Body of pancreas (tissue), 4 donors: ENCODE measurements at regions not wholly inside any gene's neighbourhood (a gene's known extent, or its start where the extent isn't known, plus 50 kb on each side); places are given as distances from the start of the nearest gene placed in this dataset.

Experiments
- ATAC-seq: fragments of 150-250 bp; one replicate; pipeline ENCODE4 v1.9.1; 2016
- DNase-seq, 4 donors: peaks; one replicate each; pipeline ENCODE4 v3.0.0-alpha.2; 2019
- H3K27ac ChIP-seq, 4 donors: fragments of 200-600 bp; sonication (generic); 1 replicate in 3 of 4; 2 replicates in 1 of 4; pipeline versions ENCODE4 v1.5.1 to v1.6.1; 2016 to 2019; ENCODE audit warnings: mild to moderate bottlenecking in 1 of 4, mixed read lengths in 1 of 4, moderate library complexity in 1 of 4
- H3K27me3 ChIP-seq, 2 donors: fragments of 200-600 bp; sonication (generic); one replicate each; pipeline ENCODE4 v1.6.0; 2016; ENCODE audit warnings: mild to moderate bottlenecking in 1 of 2
- H3K36me3 ChIP-seq, 2 donors: fragments of 200-600 bp; sonication (generic); replicated peaks in 1 of 2; 2 replicates each; pipeline ENCODE4 v1.5.1; 2016; ENCODE audit warnings: low read depth in 2 of 2; ENCODE audit not compliant: insufficient read depth in 1 of 2
- H3K4me1 ChIP-seq: fragments of 200-600 bp; sonication (generic); one replicate; pipeline ENCODE4 v1.6.0; 2016
- H3K4me3 ChIP-seq, 2 donors: fragments of 200-600 bp; sonication (generic); 1 replicate in 1 of 2; 2 replicates in 1 of 2; pipeline ENCODE4 v1.5.1; 2016 to 2019
- H3K9me3 ChIP-seq, 3 donors: fragments of 200-600 bp; sonication (generic); 1 replicate in 2 of 3; 2 replicates in 1 of 3; pipeline ENCODE4 v1.5.1; 2016
- CTCF ChIP-seq, 7 experiments: fragments of 450-650 bp in 4 of 7; fragments of 200-600 bp in 3 of 7; sonication (generic) in 3 of 7; IDR thresholded peaks; one replicate each; pipeline ENCODE4 v1.5.1; 2016 to 2019; ENCODE audit warnings: antibody characterized with exemption in 7 of 7
- POLR2A ChIP-seq, 3 donors: fragments of 450-650 bp; IDR thresholded peaks; one replicate each; pipeline ENCODE4 v1.6.1; 2016; ENCODE audit warnings: antibody characterized with exemption in 3 of 3, mild to moderate bottlenecking in 2 of 3
- WGBS, 2 donors: methylation state at CpG; one replicate each; pipeline ENCODE4 v1.1.5; 2017; 5-methylcytosine and 5-hydroxymethylcytosine counted together
- intact Hi-C: fragments of 100-400 bp; cut with DNase I; formaldehyde crosslinking; loops from one replicate; pipeline ENCODE4 v1.15.1; 2023

GRCh38 chr10:10038348-10038747 lies 979.3 kb upstream of the CELF2 start:
- H3K4me1 ChIP-seq = no peaks in the 10 kb centered on the region
- H3K4me3 ChIP-seq = no peak overlapping the region
- no peaks in the 10 kb centered on the region for H3K27me3 ChIP-seq
- intact Hi-C loops = no loop called here
- ATAC-seq (no peak), DNase-seq (no peak)
- peaks cover 0 to 3% (median 0%) of the 10 kb centered on the region in 3 donors for H3K9me3 ChIP-seq
- no peak overlapping the region for H3K27ac ChIP-seq
- TF ChIP-seq POLR2A (IDR thresholded peaks at IDR 0.05) (no peak), CTCF (IDR thresholded peaks at IDR 0.05) (no peak)
- H3K36me3 ChIP-seq = no peaks in the 10 kb centered on the region

GRCh38 chr10:10039595-10039994 lies 978.1 kb upstream of the CELF2 start:
- H3K9me3 ChIP-seq = peaks cover 0 to 3% (median 0%) of the 10 kb centered on the region in 3 donors
- H3K36me3 ChIP-seq = no peaks in the 10 kb centered on the region
- TF ChIP-seq CTCF (IDR thresholded peaks at IDR 0.05) (no peak), POLR2A (IDR thresholded peaks at IDR 0.05) (no peak)
- no peak overlapping the region for H3K4me3 ChIP-seq
- intact Hi-C loops = no loop called here
- no peak for DNase-seq
- no peaks in the 10 kb centered on the region for H3K27me3 ChIP-seq
- H3K27ac ChIP-seq = no peak overlapping the region
- H3K4me1 ChIP-seq = no peaks in the 10 kb centered on the region
- no peak for ATAC-seq
- 48 to 57% methylated on average over 2 of the region's 2 CpGs for WGBS, 2 donors

GRCh38 chr10:10043083-10043482 lies 974.6 kb upstream of the CELF2 start:
- ATAC-seq = no peak
- Histone ChIP-seq H3K9me3 (peaks cover 0 to 3% (median 0%) of the 10 kb centered on the region in 3 donors), H3K27ac (no peak overlapping the region), H3K36me3 (no peaks in the 10 kb centered on the region), H3K4me1 (no peaks in the 10 kb centered on the region), H3K27me3 (no peaks in the 10 kb centered on the region), H3K4me3 (no peak overlapping the region)
- intact Hi-C loops = no loop called here
- DNase-seq = no peak
- 0 to 8% methylated on average over 1 of the region's 1 CpG for WGBS, 2 donors
- TF ChIP-seq POLR2A (IDR thresholded peaks at IDR 0.05) = no peak
- TF ChIP-seq CTCF (IDR thresholded peaks at IDR 0.05) = no peak

GRCh38 chr10:10044922-10045764 lies 972.5 kb upstream of the CELF2 start:
- Histone ChIP-seq H3K4me1 (no peaks in the 10 kb centered on the region), H3K27ac (no peak overlapping the region), H3K9me3 (peaks cover 0 to 3% (median 0%) of the 10 kb centered on the region in 3 donors), H3K4me3 (no peak overlapping the region), H3K27me3 (no peaks in the 10 kb centered on the region), H3K36me3 (no peaks in the 10 kb centered on the region)
- ATAC-seq = no peak
- no peak for DNase-seq
- TF ChIP-seq POLR2A (IDR thresholded peaks at IDR 0.05) = no peak
- TF ChIP-seq CTCF (IDR thresholded peaks at IDR 0.05) = no peak
- WGBS, 2 donors = 70 to 81% methylated on average over 4 of the region's 4 CpGs
- intact Hi-C loops = no loop called here

- H3K4me1 ChIP-seq = no peaks in the 10 kb centered on the region
- ATAC-seq = no peak
- no peak for TF ChIP-seq POLR2A (IDR thresholded peaks at IDR 0.05)
- no peak for TF ChIP-seq CTCF (IDR thresholded peaks at IDR 0.05)
- H3K9me3 ChIP-seq = peaks cover 0 to 3% (median 0%) of the 10 kb centered on the region in 3 donors
- no peaks in the 10 kb centered on the region for H3K27me3 ChIP-seq
- WGBS, 2 donors = 60 to 82% methylated on average over 2 of the region's 2 CpGs
- no peak for DNase-seq
- intact Hi-C loops = no loop called here
- H3K36me3 ChIP-seq = no peaks in the 10 kb centered on the region
- no peak overlapping the region for H3K27ac ChIP-seq
- no peak overlapping the region for H3K4me3 ChIP-seq
Measured at GRCh38 chr10:10045765-10046028, 972.0 kb upstream of the CELF2 start.
